ENCODE measurements at regions not wholly inside any gene's neighbourhood (a gene's known extent, or its start where the extent isn't known, plus 50 kb on each side); places are given as distances from the start of the nearest gene placed in this dataset.

DNA sequence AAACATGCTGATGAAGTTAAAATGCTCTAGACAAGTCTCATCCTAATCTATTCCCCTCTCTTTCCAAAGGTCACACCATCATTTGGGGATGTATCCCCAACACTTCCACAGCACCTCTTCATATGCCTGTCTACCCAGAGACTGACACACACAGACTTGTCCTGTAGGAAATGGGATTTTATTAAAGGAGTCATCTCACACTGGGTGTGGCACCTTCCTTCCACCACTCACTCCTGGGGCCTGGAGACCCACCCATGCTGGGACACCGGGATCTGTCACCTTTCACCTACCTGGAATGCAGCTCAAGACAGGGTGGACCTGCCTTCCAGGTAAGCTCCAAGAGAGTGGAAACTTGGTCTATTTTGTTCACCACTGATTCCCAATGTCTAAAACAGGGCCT is 99.4 kb upstream of the HAND1 start:
- DNase-seq = no peak
- no peaks in the 10 kb centered on the region for H3K9me3 ChIP-seq
- TF ChIP-seq POLR2AphosphoS5 (IDR thresholded peaks at IDR 0.05) (no peak), POLR2A (IDR thresholded peaks at IDR 0.05) (no peak)
- TF ChIP-seq, protein P1, sequence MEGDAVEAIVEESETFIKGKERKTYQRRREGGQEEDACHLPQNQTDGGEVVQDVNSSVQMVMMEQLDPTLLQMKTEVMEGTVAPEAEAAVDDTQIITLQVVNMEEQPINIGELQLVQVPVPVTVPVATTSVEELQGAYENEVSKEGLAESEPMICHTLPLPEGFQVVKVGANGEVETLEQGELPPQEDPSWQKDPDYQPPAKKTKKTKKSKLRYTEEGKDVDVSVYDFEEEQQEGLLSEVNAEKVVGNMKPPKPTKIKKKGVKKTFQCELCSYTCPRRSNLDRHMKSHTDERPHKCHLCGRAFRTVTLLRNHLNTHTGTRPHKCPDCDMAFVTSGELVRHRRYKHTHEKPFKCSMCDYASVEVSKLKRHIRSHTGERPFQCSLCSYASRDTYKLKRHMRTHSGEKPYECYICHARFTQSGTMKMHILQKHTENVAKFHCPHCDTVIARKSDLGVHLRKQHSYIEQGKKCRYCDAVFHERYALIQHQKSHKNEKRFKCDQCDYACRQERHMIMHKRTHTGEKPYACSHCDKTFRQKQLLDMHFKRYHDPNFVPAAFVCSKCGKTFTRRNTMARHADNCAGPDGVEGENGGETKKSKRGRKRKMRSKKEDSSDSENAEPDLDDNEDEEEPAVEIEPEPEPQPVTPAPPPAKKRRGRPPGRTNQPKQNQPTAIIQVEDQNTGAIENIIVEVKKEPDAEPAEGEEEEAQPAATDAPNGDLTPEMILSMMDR (IDR thresholded peaks at IDR 0.05 in 8 of 11, conservative IDR thresholded peaks at IDR 0.05 in 3 of 11) = no peak
- no peaks in the 10 kb centered on the region for H3K36me3 ChIP-seq
- H3K27ac ChIP-seq = no peak overlapping the region
- H3K4me3 ChIP-seq = no peak overlapping the region
- intact Hi-C loops (cut with DNase I; ENCODE audit: low total_unique reads) = no loop called here
- peaks cover 0 to 8% (median 0%) of the 10 kb centered on the region in 6 donors for H3K4me1 ChIP-seq
- H3K27me3 ChIP-seq (replicated peaks in 1 of 7) = peaks cover 0 to 61% (median 11%) of the 10 kb centered on the region in 7 donors
- 71 to 90% (median 80%) methylated on average over 1 of the region's 1 CpG for WGBS, 5 donors

GRCh38 chr5:154576429-154576806 is 98.4 kb upstream of the HAND1 start:
- intact Hi-C loops (cut with DNase I; ENCODE audit: low total_unique reads) = no loop called here

DNA sequence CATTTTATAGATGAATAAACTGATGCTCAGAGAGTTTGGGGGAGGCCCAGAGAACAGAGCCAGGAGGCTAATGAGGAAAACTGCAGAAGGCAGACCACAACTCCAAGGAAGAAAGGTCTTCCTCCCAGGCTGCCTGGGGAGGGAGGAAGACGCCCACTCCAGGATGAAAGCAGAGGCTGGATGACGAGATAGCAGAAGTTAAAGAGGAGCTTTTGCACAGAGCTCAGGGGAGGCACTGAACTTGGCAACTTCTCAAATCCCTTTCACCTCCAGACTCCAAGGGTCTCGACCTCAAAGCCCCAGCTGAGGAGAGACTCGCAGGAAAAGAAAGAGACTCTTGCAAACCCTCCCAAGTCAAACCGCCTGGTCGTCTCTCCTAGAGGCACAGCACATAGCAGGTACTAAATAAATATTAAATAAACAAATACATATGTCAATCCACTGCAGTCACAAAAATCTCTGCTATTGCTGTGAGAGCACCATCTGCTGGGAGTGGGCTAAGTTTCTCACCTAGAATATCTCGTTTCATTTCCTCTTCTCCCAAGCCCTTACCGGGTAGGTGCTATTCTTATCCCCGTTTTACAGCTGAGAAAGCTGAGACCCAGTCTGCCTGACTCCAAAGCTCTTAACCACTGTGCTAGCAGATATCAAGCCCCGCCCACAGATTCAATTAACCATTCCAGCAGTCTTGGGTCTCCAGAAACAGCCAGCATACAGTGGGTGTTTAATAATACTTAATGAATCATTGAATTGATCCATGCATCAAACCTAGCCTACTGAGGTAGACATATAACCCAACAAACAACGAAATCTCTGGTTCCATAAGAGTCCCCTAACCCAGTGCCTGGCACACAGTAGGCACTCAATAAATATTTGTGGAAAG is 97.8 kb upstream of the HAND1 start:
- Histone ChIP-seq H3K4me1 (peaks cover 0 to 8% (median 0%) of the 10 kb centered on the region in 6 donors), H3K4me3 (no peak overlapping the region), H3K36me3 (no peaks in the 10 kb centered on the region), H3K27ac (no peak overlapping the region), H3K9me3 (no peaks in the 10 kb centered on the region), H3K27me3 (replicated peaks in 1 of 7) (peaks cover 0 to 48% (median 11%) of the 10 kb centered on the region in 7 donors)
- TF ChIP-seq POLR2A (IDR thresholded peaks at IDR 0.05) (no peak), POLR2AphosphoS5 (IDR thresholded peaks at IDR 0.05) (no peak)
- TF ChIP-seq, protein P1 (IDR thresholded peaks at IDR 0.05 in 8 of 11, conservative IDR thresholded peaks at IDR 0.05 in 3 of 11) = no peak
- 14 to 22% (median 15%) methylated on average over 11 of the region's 11 CpGs for WGBS, 5 donors
- DNase-seq = no peak
- intact Hi-C loops (cut with DNase I; ENCODE audit: low total_unique reads) = no loop called here

More at GRCh38 chr5:154576429-154576806, 98.4 kb upstream of the HAND1 start:
- no peaks in the 10 kb centered on the region for H3K36me3 ChIP-seq
- TF ChIP-seq POLR2AphosphoS5 (IDR thresholded peaks at IDR 0.05) = no peak
- TF ChIP-seq, protein P1 (IDR thresholded peaks at IDR 0.05 in 8 of 11, conservative IDR thresholded peaks at IDR 0.05 in 3 of 11) = no peak
- TF ChIP-seq POLR2A (IDR thresholded peaks at IDR 0.05) = no peak
- WGBS, 5 donors = 50 to 57% (median 54%) methylated on average over 9 of the region's 9 CpGs
- peaks cover 0 to 8% (median 0%) of the 10 kb centered on the region in 6 donors for H3K4me1 ChIP-seq
- H3K27me3 ChIP-seq (replicated peaks in 1 of 7) = peaks cover 0 to 52% (median 11%) of the 10 kb centered on the region in 7 donors
- H3K9me3 ChIP-seq = no peaks in the 10 kb centered on the region
- no peak for DNase-seq
- H3K4me3 ChIP-seq = no peak overlapping the region
- H3K27ac ChIP-seq = no peak overlapping the region

DNA sequence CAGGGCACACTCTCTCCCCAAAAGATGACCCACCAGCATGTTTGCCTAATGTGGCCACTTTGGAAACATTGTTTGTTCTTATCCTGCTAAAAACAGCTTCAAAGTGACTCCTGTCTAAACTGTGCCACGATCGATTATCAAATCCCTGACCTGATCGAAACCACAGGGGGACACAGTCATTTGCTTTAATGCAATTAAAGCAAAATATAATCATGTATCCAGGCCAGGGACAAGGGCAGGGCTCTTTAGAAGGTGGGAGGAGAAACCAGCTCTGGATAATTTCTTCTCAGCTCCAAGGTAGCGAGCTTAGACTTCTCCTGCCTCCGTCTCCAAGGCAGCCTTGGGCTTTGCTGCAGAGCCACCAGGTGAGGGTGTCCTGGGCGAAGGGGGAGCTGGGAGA is 95.0 kb upstream of the HAND1 start:
- no peak for DNase-seq
- WGBS, 5 donors = 83 to 87% (median 86%) methylated on average over 6 of the region's 6 CpGs
- H3K36me3 ChIP-seq = no peaks in the 10 kb centered on the region
- intact Hi-C loops (cut with DNase I; ENCODE audit: low total_unique reads) = no loop called here
- no peak overlapping the region for H3K27ac ChIP-seq
- H3K9me3 ChIP-seq = no peaks in the 10 kb centered on the region
- peaks cover 0 to 8% (median 0%) of the 10 kb centered on the region in 6 donors for H3K4me1 ChIP-seq
- no peak for TF ChIP-seq POLR2A (IDR thresholded peaks at IDR 0.05)
- TF ChIP-seq POLR2AphosphoS5 (IDR thresholded peaks at IDR 0.05) = no peak
- TF ChIP-seq, protein P1 (IDR thresholded peaks at IDR 0.05 in 8 of 11, conservative IDR thresholded peaks at IDR 0.05 in 3 of 11) = no peak
- H3K27me3 ChIP-seq (replicated peaks in 1 of 7) = peaks cover 0 to 47% (median 10%) of the 10 kb centered on the region in 7 donors
- H3K4me3 ChIP-seq = no peak overlapping the region

Measured in spleen (tissue), 11 donors.